GM10266 (cell line): ENCODE measurements at regions not wholly inside any gene's neighbourhood (a gene's known extent, or its start where the extent isn't known, plus 50 kb on each side); places are given as distances from the start of the nearest gene placed in this dataset.

ENCODE experiments used
- DNase-seq: peaks from one replicate; pipeline ENCODE4 v3.0.0; 2012; ENCODE audit errors: extremely low spot score
- CTCF ChIP-seq: IDR thresholded peaks from 2 replicates; pipeline ENCODE4 v1.5.1; 2012; ENCODE audit warnings: mild to moderate bottlenecking, low read depth; ENCODE audit not compliant: control insufficient read depth, insufficient read depth; ENCODE audit errors: missing control alignments

- no peak for TF ChIP-seq CTCF
- DNase-seq: no peak
Measured at GRCh38 chr4:174037631-174038030, 245.8 kb downstream of the FBXO8 start.

- no peak for TF ChIP-seq CTCF
- no peak for DNase-seq
Measured at GRCh38 chr4:174037049-174037448, 246.4 kb downstream of the FBXO8 start.

- DNase-seq: no peak
- TF ChIP-seq CTCF: no peak
Measured at GRCh38 chr4:174036576-174036975, 246.9 kb downstream of the FBXO8 start.

- DNase-seq: no peak
- no peak for TF ChIP-seq CTCF
Measured at GRCh38 chr4:174036111-174036510, 247.4 kb downstream of the FBXO8 start.

- no peak for DNase-seq
- TF ChIP-seq CTCF: no peak
Measured at GRCh38 chr4:174023641-174024040, 259.8 kb downstream of the FBXO8 start.

- TF ChIP-seq CTCF: no peak
- no peak for DNase-seq
Measured at GRCh38 chr4:174018236-174018635, 265.2 kb downstream of the FBXO8 start.

GRCh38 chr4:174016251-174016650, 267.2 kb downstream of the FBXO8 start:
- DNase-seq: no peak
- no peak for TF ChIP-seq CTCF

GRCh38 chr4:174012886-174013259, 270.6 kb downstream of the FBXO8 start:
- DNase-seq: no peak
- TF ChIP-seq CTCF: no peak
